OCI-LY3 (cell line): ENCODE measurements at regions not wholly inside any gene's neighbourhood (a gene's known extent, or its start where the extent isn't known, plus 50 kb on each side); places are given as distances from the start of the nearest gene placed in this dataset.

ENCODE experiments used
- H2AFZ ChIP-seq: fragments of 200-600, 300-600 bp; shearing (Covaris generic); 2 replicates; pipeline ENCODE4 v1.6.0; 2014; ENCODE audit warnings: antibody characterized with exemption, low read depth, low read length
- H3K27ac ChIP-seq: fragments of 200-600, 300-600 bp; sonication (generic); 2 replicates; pipeline ENCODE4 v1.5.1; 2014; ENCODE audit warnings: mild to moderate bottlenecking, low read length, moderate library complexity, mixed read lengths
- H3K27me3 ChIP-seq: fragments of 200-600, 300-600 bp; sonication (generic); 2 replicates; pipeline ENCODE4 v1.6.1; 2014; ENCODE audit warnings: low read depth, low read length, mixed read lengths
- H3K36me3 ChIP-seq: fragments of 200-600, 300-600 bp; sonication (generic); replicated peaks from 2 replicates; pipeline ENCODE3; 2014; ENCODE audit warnings: low read depth, low read length, mixed read lengths
- H3K4me1 ChIP-seq: fragments of 300-600, 200-600 bp; sonication (generic); 2 replicates; pipeline ENCODE4 v1.6.1; 2014; ENCODE audit warnings: low read length, mixed read lengths
- H3K4me2 ChIP-seq: fragments of 200-600, 300-600 bp; sonication (generic); 2 replicates; pipeline ENCODE4 v1.6.1; 2014; ENCODE audit warnings: low read length, mixed read lengths
- H3K4me3 ChIP-seq: fragments of 300-600, 200-600 bp; sonication (generic); 2 replicates; pipeline ENCODE4 v1.5.1; 2014; ENCODE audit warnings: antibody characterized with exemption, mild to moderate bottlenecking, low read length, moderate library complexity
- H3K79me2 ChIP-seq: fragments of 300-600, 200-600 bp; shearing (Covaris generic); 2 replicates; pipeline ENCODE4 v1.6.1; 2014; ENCODE audit warnings: mild to moderate bottlenecking, low read length, mixed read lengths
- H3K9ac ChIP-seq: fragments of 300-600, 200-600 bp; shearing (Covaris generic); 2 replicates; pipeline ENCODE4 v1.6.0; 2014; ENCODE audit warnings: mild to moderate bottlenecking, low read length, moderate library complexity
- H3K9me3 ChIP-seq: fragments of 200-600, 300-600 bp; shearing (Covaris generic); 2 replicates; pipeline ENCODE4 v1.6.1; 2014; ENCODE audit warnings: low read length, mixed read lengths; ENCODE audit not compliant: insufficient read depth
- H4K20me1 ChIP-seq: fragments of 200-600, 300-600 bp; sonication (generic); 2 replicates; pipeline ENCODE4 v1.6.1; 2016; ENCODE audit warnings: low read length, mixed read lengths; ENCODE audit not compliant: insufficient read depth
- EZH2phosphoT487 ChIP-seq: fragments of 200-600 bp; shearing (Covaris generic); IDR thresholded peaks from 2 replicates; pipeline ENCODE4 v1.6.1; 2018; ENCODE audit warnings: antibody characterized with exemption, mixed run types, low read depth
- TF ChIP-seq, protein P1 (sequence below): fragments of 200-600, 300-600 bp; sonication (generic); IDR thresholded peaks from 2 replicates; pipeline ENCODE4 v1.5.1; 2014; ENCODE audit warnings: antibody characterized with exemption, low read length, low read depth

DNA sequence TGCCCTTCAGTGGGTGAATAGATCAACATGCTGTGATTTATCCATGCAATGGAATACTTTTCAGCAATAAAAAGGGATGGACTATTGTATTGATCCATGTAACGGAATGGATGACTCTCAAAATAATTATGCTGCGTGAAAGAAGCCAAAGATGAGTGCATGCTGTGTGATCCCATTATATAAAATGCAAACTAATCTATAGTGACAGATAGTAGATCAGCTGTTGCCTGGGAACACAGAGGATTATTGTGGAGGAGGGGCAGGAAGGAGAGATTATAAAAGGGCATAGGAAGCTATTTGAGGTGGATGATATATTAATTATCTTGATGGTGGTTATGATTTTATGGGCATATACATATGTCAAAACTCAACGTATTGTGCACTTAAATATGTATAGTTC, 55.5 kb upstream of the ADAM23 start:
- peaks cover 11% of the 10 kb centered on the region; the same call in 1 of the 2 replicates for H3K9me3 ChIP-seq
- H3K4me1 ChIP-seq, result no peaks in the 10 kb centered on the region
- no peak overlapping the region for H3K4me2 ChIP-seq
- H3K36me3 ChIP-seq, result peaks cover 3% of the 10 kb centered on the region
- no peaks in the 10 kb centered on the region for H3K27me3 ChIP-seq
- H3K79me2 ChIP-seq, result no peaks in the 10 kb centered on the region
- no peak overlapping the region for H3K27ac ChIP-seq
- H3K9ac ChIP-seq, result no peak overlapping the region
- no peak overlapping the region for H3K4me3 ChIP-seq
- TF ChIP-seq, protein P1, sequence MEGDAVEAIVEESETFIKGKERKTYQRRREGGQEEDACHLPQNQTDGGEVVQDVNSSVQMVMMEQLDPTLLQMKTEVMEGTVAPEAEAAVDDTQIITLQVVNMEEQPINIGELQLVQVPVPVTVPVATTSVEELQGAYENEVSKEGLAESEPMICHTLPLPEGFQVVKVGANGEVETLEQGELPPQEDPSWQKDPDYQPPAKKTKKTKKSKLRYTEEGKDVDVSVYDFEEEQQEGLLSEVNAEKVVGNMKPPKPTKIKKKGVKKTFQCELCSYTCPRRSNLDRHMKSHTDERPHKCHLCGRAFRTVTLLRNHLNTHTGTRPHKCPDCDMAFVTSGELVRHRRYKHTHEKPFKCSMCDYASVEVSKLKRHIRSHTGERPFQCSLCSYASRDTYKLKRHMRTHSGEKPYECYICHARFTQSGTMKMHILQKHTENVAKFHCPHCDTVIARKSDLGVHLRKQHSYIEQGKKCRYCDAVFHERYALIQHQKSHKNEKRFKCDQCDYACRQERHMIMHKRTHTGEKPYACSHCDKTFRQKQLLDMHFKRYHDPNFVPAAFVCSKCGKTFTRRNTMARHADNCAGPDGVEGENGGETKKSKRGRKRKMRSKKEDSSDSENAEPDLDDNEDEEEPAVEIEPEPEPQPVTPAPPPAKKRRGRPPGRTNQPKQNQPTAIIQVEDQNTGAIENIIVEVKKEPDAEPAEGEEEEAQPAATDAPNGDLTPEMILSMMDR, result no peak
- no peak for TF ChIP-seq EZH2phosphoT487
- no peaks in the 10 kb centered on the region for H4K20me1 ChIP-seq
- no peak overlapping the region for H2AFZ ChIP-seq

DNA sequence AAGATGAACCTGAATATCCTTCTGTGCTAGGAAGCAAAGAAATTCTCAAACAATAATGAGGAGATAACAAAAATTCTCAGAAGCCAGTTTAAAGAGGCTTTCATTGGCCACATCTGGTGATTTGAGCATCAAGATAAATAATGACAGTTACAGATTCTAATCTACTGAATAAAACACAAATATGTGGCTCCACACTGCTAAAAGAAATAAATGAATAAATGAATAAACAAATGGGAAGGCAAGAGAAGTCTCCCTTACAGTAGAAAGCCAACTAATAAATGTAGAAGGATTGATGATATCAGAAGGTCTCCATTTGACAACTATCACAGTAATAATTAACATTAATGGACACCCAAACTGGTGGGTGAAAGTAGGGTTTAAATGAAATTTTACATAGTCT, 54.6 kb upstream of the ADAM23 start:
- Histone ChIP-seq H3K36me3 (peaks cover 3% of the 10 kb centered on the region), H3K4me3 (no peak overlapping the region), H3K27me3 (no peaks in the 10 kb centered on the region), H3K9ac (no peak overlapping the region), H4K20me1 (no peaks in the 10 kb centered on the region), H3K9me3 (peaks cover 11% of the 10 kb centered on the region; the same call in 1 of the 2 replicates), H3K4me1 (no peaks in the 10 kb centered on the region), H3K27ac (no peak overlapping the region), H3K4me2 (no peak overlapping the region), H2AFZ (no peak overlapping the region), H3K79me2 (no peaks in the 10 kb centered on the region)
- TF ChIP-seq EZH2phosphoT487, result no peak
- TF ChIP-seq, protein P1, result no peak

- no peak overlapping the region for H3K27ac ChIP-seq
- no peak overlapping the region for H3K4me2 ChIP-seq
- H3K9me3 ChIP-seq, result peaks cover 7% of the 10 kb centered on the region; the same call in 1 of the 2 replicates
- no peak for TF ChIP-seq EZH2phosphoT487
- TF ChIP-seq, protein P1, result no peak
- H3K4me1 ChIP-seq, result no peaks in the 10 kb centered on the region
- no peaks in the 10 kb centered on the region for H4K20me1 ChIP-seq
- H2AFZ ChIP-seq, result no peak overlapping the region
- peaks cover 2% of the 10 kb centered on the region for H3K36me3 ChIP-seq
- H3K9ac ChIP-seq, result no peak overlapping the region
- H3K4me3 ChIP-seq, result no peak overlapping the region
- no peaks in the 10 kb centered on the region for H3K27me3 ChIP-seq
- H3K79me2 ChIP-seq, result no peaks in the 10 kb centered on the region
Measured at GRCh38 chr2:206389164-206389563, 54.2 kb upstream of the ADAM23 start.

DNA sequence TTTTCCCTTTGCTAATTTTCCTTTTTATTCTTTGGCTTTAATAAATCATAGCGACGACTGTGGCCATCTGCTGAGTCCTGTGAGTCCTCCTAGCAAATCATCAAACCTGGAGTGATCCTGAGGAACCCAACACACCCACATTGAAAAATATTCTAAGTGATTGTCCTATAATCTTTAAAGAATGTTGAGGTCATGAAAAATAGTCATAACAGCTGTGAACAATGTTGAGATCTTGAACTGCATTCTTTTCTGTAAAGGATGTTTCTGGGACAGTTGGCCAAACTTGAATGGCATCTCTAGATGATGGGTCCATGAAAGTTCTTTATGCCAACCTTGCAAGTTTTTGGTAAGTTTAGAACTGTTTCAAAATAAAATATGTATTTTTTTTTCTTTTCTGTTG, 53.2 kb upstream of the ADAM23 start:
- Histone ChIP-seq H3K9me3 (no peaks in the 10 kb centered on the region), H3K4me2 (no peak overlapping the region), H3K9ac (no peak overlapping the region), H3K79me2 (no peaks in the 10 kb centered on the region), H4K20me1 (no peaks in the 10 kb centered on the region), H3K27ac (no peak overlapping the region), H3K4me1 (no peaks in the 10 kb centered on the region), H2AFZ (no peak overlapping the region), H3K36me3 (no peaks in the 10 kb centered on the region), H3K4me3 (no peak overlapping the region), H3K27me3 (no peaks in the 10 kb centered on the region)
- no peak for TF ChIP-seq EZH2phosphoT487
- TF ChIP-seq, protein P1, result no peak
